B cell (primary cell): ENCODE measurements at regions not wholly inside any gene's neighbourhood (a gene's known extent, or its start where the extent isn't known, plus 50 kb on each side); places are given as distances from the start of the nearest gene placed in this dataset.

Experiments used
- ATAC-seq: fragments of 200-7000 bp; cut with Tn5 transposase; one replicate; pipeline ENCODE4 v1.10.0; 2021; ENCODE audit warnings: low read depth, mild to moderate bottlenecking, moderate number of reproducible peaks, moderate library complexity
- CTCF ChIA-PET: fragments of 350-600 bp; sonication (Branson Sonifier 250); formaldehyde crosslinking; loops from one replicate; lab custom pipeline; 2021; ENCODE audit warnings: antibody characterized with exemption, inconsistent platforms; lab: Charles Lee
- POLR2A ChIA-PET: fragments of 350-600 bp; sonication (Branson Sonifier 250); formaldehyde crosslinking; loops from one replicate; lab custom pipeline; 2021; ENCODE audit warnings: antibody characterized with exemption; lab: Charles Lee
- DNase-seq: peaks from one replicate; pipeline ENCODE4 v3.0.0; 2013
- H2AFZ ChIP-seq: 2 replicates; pipeline ENCODE4 v1.6.1; 2012; ENCODE audit warnings: mild to moderate bottlenecking, low read depth, low read length; ENCODE audit not compliant: insufficient read depth, poor library complexity, severe bottlenecking
- H3K27ac ChIP-seq, 2 donors: 1 replicate in 1 of 2; 2 replicates in 1 of 2; pipeline ENCODE4 v1.5.1; 2012 to 2013; ENCODE audit warnings: low read length in 2 of 2, mild to moderate bottlenecking in 2 of 2, moderate library complexity in 1 of 2
- H3K27me3 ChIP-seq, 4 experiments: fragments of 200-600 bp in 1 of 4; sonication (generic) in 1 of 4; replicated peaks in 1 of 4; 1 replicate in 2 of 4; 2 replicates in 2 of 4; pipeline versions ENCODE4 v1.6.1 to v1.7.0; 2013 to 2016; ENCODE audit warnings: low read length in 3 of 4, mild to moderate bottlenecking in 2 of 4, mixed read lengths in 1 of 4, moderate library complexity in 1 of 4; ENCODE audit not compliant: insufficient read depth in 4 of 4, control insufficient read depth in 3 of 4; ENCODE audit errors: control extremely low read depth in 1 of 4
- H3K36me3 ChIP-seq, 2 experiments: replicated peaks in 1 of 2; 1 replicate in 1 of 2; 2 replicates in 1 of 2; pipeline versions ENCODE4 v1.6.1 to v1.7.1; 2013; ENCODE audit warnings: low read length in 1 of 2; ENCODE audit not compliant: insufficient read depth in 2 of 2, control insufficient read depth in 1 of 2; ENCODE audit errors: control extremely low read depth in 1 of 2, extremely low read depth in 1 of 2
- H3K4me1 ChIP-seq, 2 donors: fragments of 200-600 bp in 1 of 2; sonication (generic) in 1 of 2; 1 replicate in 1 of 2; 2 replicates in 1 of 2; pipeline versions ENCODE4 v1.5.1 to v1.6.1; 2013 to 2017; ENCODE audit warnings: low read length in 2 of 2; ENCODE audit not compliant: control insufficient read depth in 2 of 2, insufficient read depth in 2 of 2
- H3K4me2 ChIP-seq: replicated peaks from 2 replicates; pipeline ENCODE3; 2012; ENCODE audit warnings: mild to moderate bottlenecking, low read depth, low read length; ENCODE audit not compliant: poor library complexity, severe bottlenecking
- H3K4me3 ChIP-seq, 5 experiments: fragments of 200-600 bp in 1 of 5; sonication (generic) in 1 of 5; 1 replicate in 3 of 5; 2 replicates in 2 of 5; pipeline versions ENCODE4 v1.5.1 to v1.7.0; 2011 to 2016; ENCODE audit warnings: low read length in 4 of 5, mild to moderate bottlenecking in 4 of 5, low read depth in 2 of 5, control low read depth in 1 of 5, moderate library complexity in 1 of 5; ENCODE audit not compliant: insufficient read depth in 1 of 5; ENCODE audit errors: control extremely low read depth in 1 of 5, extremely low read depth in 1 of 5
- H3K79me2 ChIP-seq: fragments of 200-600 bp; sonication (generic); one replicate; pipeline ENCODE4 v1.6.0; 2016; ENCODE audit warnings: low read length; ENCODE audit not compliant: control insufficient read depth, insufficient read depth
- H3K9ac ChIP-seq: fragments of 200-600 bp; sonication (generic); 2 replicates; pipeline ENCODE4 v1.6.1; 2017; ENCODE audit warnings: mild to moderate bottlenecking, low read length, moderate library complexity
- H3K9me3 ChIP-seq, 3 donors: one replicate each; pipeline versions ENCODE4 v1.6.1 to v1.7.1; 2013; ENCODE audit warnings: low read length in 2 of 3; ENCODE audit not compliant: control insufficient read depth in 2 of 3, insufficient read depth in 1 of 3; ENCODE audit errors: control extremely low read depth in 1 of 3
- H4K20me1 ChIP-seq: 2 replicates; pipeline ENCODE4 v1.6.0; 2012; ENCODE audit warnings: mild to moderate bottlenecking, low read length; ENCODE audit not compliant: insufficient read depth, control insufficient read depth, poor library complexity, severe bottlenecking
- H3K27ac Mint-ChIP-seq: one replicate; pipeline ENCODE4 v1.8.0; 2021; ENCODE audit warnings: mixed read lengths
- H3K27me3 Mint-ChIP-seq: one replicate; pipeline ENCODE4 v1.8.0; 2021; ENCODE audit warnings: mixed read lengths
- H3K4me1 Mint-ChIP-seq: one replicate; pipeline ENCODE4 v1.8.0; 2021; ENCODE audit warnings: mixed read lengths
- H3K4me3 Mint-ChIP-seq: one replicate; pipeline ENCODE4 v1.8.0; 2021; ENCODE audit warnings: mixed read lengths
- H3K9me3 Mint-ChIP-seq: one replicate; pipeline ENCODE4 v1.8.0; 2022; ENCODE audit warnings: mixed read lengths; ENCODE audit not compliant: insufficient read depth
- CTCF ChIP-seq: fragments of 200-600 bp; IDR thresholded peaks from one replicate; pipeline ENCODE4 v1.8.0; 2022; ENCODE audit warnings: antibody characterized with exemption, mild to moderate bottlenecking
- EZH2 ChIP-seq: IDR thresholded peaks from 2 replicates; pipeline ENCODE4 v1.6.1; 2012; ENCODE audit warnings: borderline replicate concordance, low read depth, mild to moderate bottlenecking, moderate library complexity, low read length; ENCODE audit not compliant: insufficient read depth, poor library complexity, severe bottlenecking
- WGBS: methylation state at CpG from one replicate; pipeline ENCODE4 v1.1.5; 2013; ENCODE audit warnings: missing lambda C conversion rate; ENCODE audit not compliant: insufficient coverage; 5-methylcytosine and 5-hydroxymethylcytosine counted together
- intact Hi-C: fragments of 100-400 bp; cut with micrococcal nuclease; formaldehyde crosslinking; loops from one replicate; pipeline ENCODE4 v1.10.0; 2022

- no peaks in the 10 kb centered on the region for H3K79me2 ChIP-seq
- TF ChIP-seq EZH2, result no peak
- no peak for TF ChIP-seq CTCF
- Mint-ChIP-seq H3K4me3 (no peak overlapping the region), H3K4me1 (peaks cover 3% of the 10 kb centered on the region), H3K27me3 (peaks cover 9% of the 10 kb centered on the region), H3K9me3 (no peaks in the 10 kb centered on the region), H3K27ac (no peak overlapping the region)
- POLR2A ChIA-PET, result no interaction called here
- H3K4me3 ChIP-seq, result no peak overlapping the region
- H3K36me3 ChIP-seq, result no peaks in the 10 kb centered on the region
- CTCF ChIA-PET, result no interaction called here
- DNase-seq (no peak), ATAC-seq (no peak)
- peaks cover 0 to 5% of the 10 kb centered on the region in 2 donors for H3K4me1 ChIP-seq
- intact Hi-C loops, result no loop called here
- no peak overlapping the region for H2AFZ ChIP-seq
- no peak overlapping the region for H3K4me2 ChIP-seq
- H3K9ac ChIP-seq, result no peak overlapping the region
- no peaks in the 10 kb centered on the region for H4K20me1 ChIP-seq
- H3K27me3 ChIP-seq, result no peaks in the 10 kb centered on the region
- H3K9me3 ChIP-seq, result no peaks in the 10 kb centered on the region
- H3K27ac ChIP-seq, result no peak overlapping the region
These were observed 189.2 kb downstream of the MEX3B start for GRCh38 chr15:81856634-81857026.

GRCh38 chr15:81856001-81856633 lies 189.7 kb downstream of the MEX3B start:
- Histone ChIP-seq H3K4me3 (no peak overlapping the region), H3K27ac (no peak overlapping the region), H3K36me3 (no peaks in the 10 kb centered on the region), H3K4me1 (peaks cover 0 to 5% of the 10 kb centered on the region in 2 donors), H2AFZ (no peak overlapping the region), H3K9ac (no peak overlapping the region), H3K9me3 (no peaks in the 10 kb centered on the region), H4K20me1 (no peaks in the 10 kb centered on the region), H3K79me2 (no peaks in the 10 kb centered on the region), H3K27me3 (no peaks in the 10 kb centered on the region), H3K4me2 (no peak overlapping the region)
- no peak for ATAC-seq
- Mint-ChIP-seq H3K27me3 (peaks cover 13% of the 10 kb centered on the region), H3K4me3 (no peak overlapping the region), H3K27ac (no peak overlapping the region), H3K9me3 (no peaks in the 10 kb centered on the region), H3K4me1 (peaks cover 3% of the 10 kb centered on the region)
- no peak for DNase-seq
- CTCF ChIA-PET, result no interaction called here
- no peak for TF ChIP-seq EZH2
- TF ChIP-seq CTCF, result no peak
- 95% methylated on average over 4 of the region's 10 CpGs for WGBS
- intact Hi-C loops, result no loop called here
- POLR2A ChIA-PET, result no interaction called here
